ENCODE measurements at regions not wholly inside any gene's neighbourhood (a gene's known extent, or its start where the extent isn't known, plus 50 kb on each side); places are given as distances from the start of the nearest gene placed in this dataset.

DNA sequence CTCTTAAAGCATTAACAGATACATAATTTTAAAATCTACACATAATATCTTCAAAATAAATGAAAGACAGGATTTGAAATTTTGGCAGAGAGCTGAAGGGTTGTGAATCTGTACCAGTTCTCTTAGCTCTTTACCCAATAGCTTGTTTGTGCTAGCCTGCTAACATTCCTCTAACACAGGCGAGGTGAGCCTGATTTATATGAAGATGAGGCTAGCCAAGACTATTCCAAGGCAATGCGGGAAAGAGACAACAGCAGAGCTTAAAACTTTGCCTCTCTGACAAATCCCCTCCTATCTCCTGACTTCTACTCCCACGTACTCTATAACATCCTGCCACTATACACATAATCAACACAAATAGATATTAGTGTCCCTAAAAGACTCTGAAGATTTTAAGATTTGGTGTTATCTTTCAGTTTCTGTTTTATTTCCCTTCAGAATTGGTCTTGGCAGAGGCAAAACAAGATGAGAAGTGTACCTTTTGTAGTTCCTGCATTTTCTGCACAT, 745.6 kb upstream of the ZNF608 start:
- Mint-ChIP-seq H3K27ac (no peak overlapping the region), H3K36me3 (ENCODE audit: low read depth) (no peaks in the 10 kb centered on the region), H3K4me1 (ENCODE audit: low read depth) (no peaks in the 10 kb centered on the region), H3K27me3 (ENCODE audit: low read depth) (no peaks in the 10 kb centered on the region), H3K9me3 (no peaks in the 10 kb centered on the region), H3K4me3 (no peak overlapping the region)

DNA sequence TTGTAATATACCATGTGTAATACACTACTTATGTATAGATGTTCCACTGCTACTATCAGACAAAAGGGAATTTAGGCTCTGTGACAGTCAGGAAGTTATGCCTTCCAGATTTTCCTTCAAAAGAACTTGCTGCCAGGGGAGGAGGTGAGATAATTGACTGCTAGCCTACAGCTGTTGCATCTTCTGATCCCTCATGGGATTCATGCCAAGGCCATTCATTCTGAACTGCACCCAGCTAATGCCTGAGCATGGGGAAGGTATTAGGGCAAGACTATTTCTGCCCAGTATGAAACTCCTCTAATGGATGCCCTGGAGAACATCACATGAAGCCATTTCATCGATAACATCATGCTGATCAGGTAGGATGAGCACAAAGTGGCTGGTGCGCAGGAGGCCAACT, 746.5 kb upstream of the ZNF608 start:
- no peaks in the 10 kb centered on the region for H3K4me1 Mint-ChIP-seq (ENCODE audit: low read depth)
- no peaks in the 10 kb centered on the region for H3K27me3 Mint-ChIP-seq (ENCODE audit: low read depth)
- H3K36me3 Mint-ChIP-seq (ENCODE audit: low read depth), result no peaks in the 10 kb centered on the region
- no peak overlapping the region for H3K4me3 Mint-ChIP-seq
- H3K27ac Mint-ChIP-seq, result no peak overlapping the region
- H3K9me3 Mint-ChIP-seq, result no peaks in the 10 kb centered on the region

DNA sequence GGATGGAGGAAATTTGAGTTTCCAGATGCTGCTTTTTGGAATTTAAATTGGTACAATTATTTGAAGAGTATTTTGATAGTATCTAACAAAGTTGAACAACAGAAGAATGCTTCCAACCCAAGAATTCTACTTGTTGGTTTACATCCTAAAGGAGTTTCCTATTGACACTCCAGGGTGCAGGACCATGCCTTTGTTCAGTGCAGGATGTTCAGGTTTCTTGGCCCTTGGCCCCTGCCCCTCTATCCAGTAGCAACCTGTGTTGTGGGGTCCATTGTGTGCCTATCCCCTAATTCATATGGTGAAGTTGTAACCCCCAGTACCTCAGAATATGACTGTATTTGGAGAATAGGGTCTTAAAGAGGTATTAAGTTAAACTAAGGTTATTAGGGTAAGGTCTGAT, 750.0 kb upstream of the ZNF608 start:
- Mint-ChIP-seq H3K27ac (no peak overlapping the region), H3K4me1 (ENCODE audit: low read depth) (no peaks in the 10 kb centered on the region), H3K36me3 (ENCODE audit: low read depth) (no peaks in the 10 kb centered on the region), H3K4me3 (no peak overlapping the region), H3K27me3 (ENCODE audit: low read depth) (no peaks in the 10 kb centered on the region), H3K9me3 (no peaks in the 10 kb centered on the region)

DNA sequence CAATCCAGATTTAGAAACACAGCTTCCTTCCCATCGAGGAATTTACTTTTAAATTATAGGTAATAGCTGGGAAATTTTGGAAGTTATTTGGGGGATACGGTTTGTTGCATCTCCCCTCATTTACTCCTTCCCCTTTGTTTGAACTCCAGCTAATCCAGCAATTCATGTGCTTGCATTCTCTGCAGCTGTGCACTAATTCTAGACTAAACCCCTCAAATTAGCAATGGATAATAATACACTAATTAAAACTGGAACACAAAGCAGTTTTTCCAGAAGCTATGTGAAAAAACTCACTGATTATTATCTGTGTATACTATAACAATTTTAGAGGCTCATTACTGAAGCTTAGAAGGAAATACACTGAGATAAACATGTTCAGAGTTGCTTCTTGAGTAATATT, 751.2 kb upstream of the ZNF608 start:
- H3K4me3 Mint-ChIP-seq, result no peak overlapping the region
- H3K27me3 Mint-ChIP-seq (ENCODE audit: low read depth), result no peaks in the 10 kb centered on the region
- H3K4me1 Mint-ChIP-seq (ENCODE audit: low read depth), result no peaks in the 10 kb centered on the region
- H3K27ac Mint-ChIP-seq, result no peak overlapping the region
- H3K36me3 Mint-ChIP-seq (ENCODE audit: low read depth), result no peaks in the 10 kb centered on the region
- no peaks in the 10 kb centered on the region for H3K9me3 Mint-ChIP-seq

DNA sequence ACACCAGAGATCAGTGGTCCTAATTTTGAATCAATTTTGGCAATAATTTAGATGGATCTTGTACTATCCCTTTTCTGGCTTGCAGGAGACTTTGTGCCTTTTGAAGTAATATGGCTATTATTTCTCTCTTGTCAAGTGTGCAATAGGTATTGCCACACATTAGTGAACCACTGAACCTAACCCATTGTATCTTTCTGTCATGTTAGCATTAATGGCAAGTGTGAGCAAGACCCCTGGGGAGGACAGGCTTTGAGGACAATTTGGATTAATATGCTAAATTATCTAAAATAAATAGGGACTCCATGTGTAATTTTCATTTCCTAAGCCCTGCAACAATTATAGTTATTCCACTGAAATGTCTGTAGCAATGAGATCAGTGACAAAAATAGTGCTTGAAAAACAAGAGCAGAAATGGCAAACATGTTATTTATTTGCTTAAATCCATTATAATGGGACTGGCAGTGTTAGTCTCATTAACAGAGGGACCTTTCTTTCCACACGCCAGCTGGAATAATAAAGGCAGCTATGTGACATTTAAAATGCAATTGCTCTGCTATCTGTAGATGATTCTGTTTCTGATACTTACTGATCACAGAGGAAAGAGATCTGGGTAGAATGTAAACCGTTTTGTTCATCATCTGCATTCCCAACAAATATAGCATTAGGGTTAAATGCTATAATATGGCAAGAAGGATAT, 753.3 kb upstream of the ZNF608 start:
- H3K36me3 Mint-ChIP-seq (ENCODE audit: low read depth), result no peaks in the 10 kb centered on the region
- no peak overlapping the region for H3K4me3 Mint-ChIP-seq
- H3K4me1 Mint-ChIP-seq (ENCODE audit: low read depth), result no peaks in the 10 kb centered on the region
- no peaks in the 10 kb centered on the region for H3K27me3 Mint-ChIP-seq (ENCODE audit: low read depth)
- no peak overlapping the region for H3K27ac Mint-ChIP-seq
- H3K9me3 Mint-ChIP-seq, result no peaks in the 10 kb centered on the region

DNA sequence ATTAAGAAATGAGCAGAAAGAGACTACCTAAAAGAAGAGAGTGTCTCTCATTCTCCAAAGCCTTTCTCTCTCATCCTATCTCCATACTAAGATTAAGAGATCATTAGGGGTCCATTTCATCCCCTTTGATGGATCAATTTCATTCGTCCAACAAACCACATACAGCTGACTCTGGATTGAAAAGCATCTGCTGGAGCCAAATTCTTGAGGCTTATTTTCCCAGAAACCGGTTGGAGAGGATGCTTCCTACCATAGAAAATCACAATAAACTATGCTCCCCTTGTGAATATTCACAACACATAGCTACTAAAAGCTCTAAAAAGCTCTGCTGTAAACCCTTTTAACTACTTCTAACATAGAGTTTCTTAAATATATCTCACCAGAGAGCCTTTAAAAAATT, 755.0 kb upstream of the ZNF608 start:
- Mint-ChIP-seq H3K27ac (no peak overlapping the region), H3K4me3 (no peak overlapping the region), H3K27me3 (ENCODE audit: low read depth) (no peaks in the 10 kb centered on the region), H3K4me1 (ENCODE audit: low read depth) (no peaks in the 10 kb centered on the region), H3K36me3 (ENCODE audit: low read depth) (no peaks in the 10 kb centered on the region), H3K9me3 (no peaks in the 10 kb centered on the region)

DNA sequence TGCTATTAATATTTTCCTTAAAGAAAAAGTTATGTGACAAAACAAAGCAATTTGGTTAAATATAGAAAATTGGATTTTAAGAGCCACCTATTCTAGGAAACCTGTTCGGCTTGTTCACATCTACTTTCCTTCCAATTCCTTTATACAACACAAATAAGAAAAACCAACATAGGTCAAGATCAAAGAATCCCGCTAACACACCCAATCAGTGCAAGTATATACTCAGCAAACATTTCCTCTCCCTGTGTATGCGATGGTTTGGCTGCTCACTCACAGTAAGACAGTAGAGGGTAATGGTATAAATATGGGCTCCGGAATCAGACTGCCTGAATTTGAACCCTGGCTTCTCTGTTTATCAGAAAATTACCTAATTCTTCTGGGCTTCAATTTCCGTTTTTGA, 757.5 kb upstream of the ZNF608 start:
- H3K9me3 Mint-ChIP-seq, result peaks cover 3% of the 10 kb centered on the region
- H3K36me3 Mint-ChIP-seq (ENCODE audit: low read depth), result no peaks in the 10 kb centered on the region
- H3K27ac Mint-ChIP-seq, result no peak overlapping the region
- H3K27me3 Mint-ChIP-seq (ENCODE audit: low read depth), result no peaks in the 10 kb centered on the region
- no peak overlapping the region for H3K4me3 Mint-ChIP-seq
- no peaks in the 10 kb centered on the region for H3K4me1 Mint-ChIP-seq (ENCODE audit: low read depth)

DNA sequence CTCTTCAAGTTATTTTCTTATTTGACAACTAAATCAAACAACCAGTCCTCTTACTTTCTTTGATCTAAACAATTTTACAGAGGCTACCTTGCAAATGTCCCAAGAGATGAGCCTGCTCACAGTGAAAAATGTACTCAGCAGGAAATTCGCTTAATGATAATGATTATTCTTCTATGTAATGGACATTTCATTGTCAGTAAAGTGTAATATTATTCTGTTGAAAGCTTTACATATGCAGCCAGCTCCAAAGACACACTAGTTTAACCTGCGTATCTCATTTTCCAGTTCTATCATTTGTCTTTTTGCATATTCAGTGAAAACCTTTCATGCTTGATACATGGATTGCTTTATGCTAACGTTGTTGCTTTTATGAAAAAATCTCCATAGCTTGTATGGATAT, 758.7 kb upstream of the ZNF608 start:
- no peaks in the 10 kb centered on the region for H3K27me3 Mint-ChIP-seq (ENCODE audit: low read depth)
- H3K4me1 Mint-ChIP-seq (ENCODE audit: low read depth), result no peaks in the 10 kb centered on the region
- no peaks in the 10 kb centered on the region for H3K36me3 Mint-ChIP-seq (ENCODE audit: low read depth)
- H3K27ac Mint-ChIP-seq, result no peak overlapping the region
- H3K4me3 Mint-ChIP-seq, result no peak overlapping the region
- peaks cover 3% of the 10 kb centered on the region for H3K9me3 Mint-ChIP-seq

DNA sequence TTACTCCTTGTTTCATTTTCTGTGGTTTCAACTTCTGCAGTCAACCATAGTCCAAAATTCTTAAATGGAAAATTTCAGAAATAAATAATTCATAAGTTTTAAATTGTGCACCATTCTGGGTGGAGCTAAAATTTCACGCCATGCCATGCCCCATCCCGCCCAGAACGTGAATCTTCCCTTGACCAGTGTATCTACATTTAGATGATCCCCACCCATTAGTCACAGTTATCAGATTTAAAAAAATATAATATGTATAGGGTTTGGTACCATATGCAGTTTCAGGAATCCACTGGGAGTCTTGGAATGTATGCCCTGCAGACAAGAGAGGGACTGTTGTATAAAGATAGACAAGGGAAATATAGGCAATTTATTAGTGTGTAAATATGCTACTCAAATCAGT, 759.7 kb upstream of the ZNF608 start:
- no peaks in the 10 kb centered on the region for H3K4me1 Mint-ChIP-seq (ENCODE audit: low read depth)
- no peaks in the 10 kb centered on the region for H3K27me3 Mint-ChIP-seq (ENCODE audit: low read depth)
- no peaks in the 10 kb centered on the region for H3K36me3 Mint-ChIP-seq (ENCODE audit: low read depth)
- no peak overlapping the region for H3K27ac Mint-ChIP-seq
- no peak overlapping the region for H3K4me3 Mint-ChIP-seq
- H3K9me3 Mint-ChIP-seq, result peaks cover 3% of the 10 kb centered on the region

DNA sequence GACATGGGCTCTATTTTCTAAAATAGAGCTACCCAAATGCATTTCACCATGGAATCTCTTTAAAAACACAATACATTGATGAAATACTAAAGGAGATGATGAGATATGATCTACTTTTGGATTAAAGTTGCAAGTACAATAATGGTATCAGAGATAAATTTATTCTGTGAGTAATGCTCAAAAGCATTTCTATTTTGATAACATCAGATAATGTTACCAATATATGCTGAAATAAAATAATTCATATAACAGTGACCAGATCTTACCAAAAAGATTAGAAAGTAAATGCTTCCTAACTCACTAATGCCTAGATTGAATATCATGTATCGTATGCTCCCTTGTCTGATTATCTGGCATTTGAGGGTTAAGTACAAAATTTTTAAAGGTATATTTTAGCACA, 761.8 kb upstream of the ZNF608 start:
- Mint-ChIP-seq H3K27me3 (ENCODE audit: low read depth) (no peaks in the 10 kb centered on the region), H3K9me3 (peaks cover 3% of the 10 kb centered on the region), H3K36me3 (ENCODE audit: low read depth) (no peaks in the 10 kb centered on the region), H3K27ac (no peak overlapping the region), H3K4me3 (no peak overlapping the region), H3K4me1 (ENCODE audit: low read depth) (no peaks in the 10 kb centered on the region)

DNA sequence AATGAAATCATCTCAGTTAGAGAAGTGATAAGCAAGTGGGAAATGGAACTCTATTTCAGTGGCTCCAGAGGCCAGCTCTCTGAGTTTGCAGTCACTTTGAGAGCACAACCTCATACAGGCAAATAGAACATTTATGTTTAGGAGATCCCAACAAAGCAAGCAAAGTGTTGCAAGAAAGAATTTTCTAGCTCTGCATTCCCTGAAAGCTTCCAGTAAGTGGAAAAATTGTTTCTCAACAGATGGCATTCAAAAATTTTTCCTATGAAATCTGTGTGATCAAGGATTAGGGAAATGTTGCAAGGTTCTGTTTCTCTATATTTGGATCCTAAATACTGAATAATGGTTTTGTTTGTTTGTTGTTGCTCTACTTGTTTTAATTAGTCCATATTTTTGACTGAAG, 764.2 kb upstream of the ZNF608 start:
- Mint-ChIP-seq H3K4me1 (ENCODE audit: low read depth) (no peaks in the 10 kb centered on the region), H3K36me3 (ENCODE audit: low read depth) (no peaks in the 10 kb centered on the region), H3K9me3 (peaks cover 3% of the 10 kb centered on the region), H3K27me3 (ENCODE audit: low read depth) (no peaks in the 10 kb centered on the region), H3K27ac (no peak overlapping the region), H3K4me3 (no peak overlapping the region)

DNA sequence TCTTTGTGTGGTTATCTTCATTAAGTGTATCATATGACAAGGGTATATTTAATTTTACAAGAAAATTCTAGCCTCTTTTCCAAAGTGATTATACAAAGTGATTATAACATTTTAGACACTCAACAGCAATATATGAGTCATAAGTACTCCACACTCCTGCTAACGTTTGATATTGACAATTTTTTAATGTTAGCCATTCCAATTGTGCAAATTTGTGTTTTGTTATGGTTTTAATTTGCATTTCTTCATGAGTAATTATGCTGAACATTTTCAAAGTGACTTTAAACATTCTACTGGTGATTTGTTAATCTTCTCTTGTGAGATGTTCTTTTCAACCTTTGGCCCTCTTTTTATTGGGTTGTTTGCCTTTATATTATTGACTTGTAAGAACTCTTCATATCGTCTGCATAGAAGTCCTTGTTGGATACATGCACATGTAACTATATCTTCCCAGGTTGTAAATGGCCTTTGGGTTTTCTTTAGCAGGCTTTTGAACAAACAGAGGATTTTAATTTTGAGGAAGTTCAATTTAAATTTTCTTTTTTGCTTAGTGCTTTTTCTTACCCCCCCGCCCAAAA, 771.6 kb upstream of the ZNF608 start:
- H3K4me1 Mint-ChIP-seq (ENCODE audit: low read depth), result no peaks in the 10 kb centered on the region
- no peaks in the 10 kb centered on the region for H3K36me3 Mint-ChIP-seq (ENCODE audit: low read depth)
- H3K9me3 Mint-ChIP-seq, result peaks cover 12% of the 10 kb centered on the region
- H3K4me3 Mint-ChIP-seq, result no peak overlapping the region
- no peaks in the 10 kb centered on the region for H3K27me3 Mint-ChIP-seq (ENCODE audit: low read depth)
- H3K27ac Mint-ChIP-seq, result no peak overlapping the region

DNA sequence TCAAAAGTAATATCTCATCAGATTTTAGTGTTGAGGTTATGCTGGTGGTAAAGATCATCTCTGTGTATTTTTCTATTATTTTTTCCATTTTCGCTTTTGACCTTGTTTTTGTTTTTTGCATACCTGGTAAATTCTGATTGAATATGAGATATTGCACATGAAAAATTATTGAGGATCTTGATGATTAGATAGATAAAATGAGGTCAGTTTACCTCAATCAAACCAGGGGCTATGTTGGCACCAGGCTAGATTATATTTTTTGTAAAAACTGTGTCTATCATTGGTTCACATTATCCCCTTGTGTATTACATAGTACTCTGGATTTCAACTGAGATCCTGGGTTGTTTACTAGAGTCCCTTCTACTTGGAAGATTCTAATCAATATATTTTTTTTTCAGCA, 774.9 kb upstream of the ZNF608 start:
- Mint-ChIP-seq H3K36me3 (ENCODE audit: low read depth) (no peaks in the 10 kb centered on the region), H3K4me1 (ENCODE audit: low read depth) (no peaks in the 10 kb centered on the region), H3K27me3 (ENCODE audit: low read depth) (no peaks in the 10 kb centered on the region), H3K4me3 (no peak overlapping the region), H3K27ac (no peak overlapping the region), H3K9me3 (peaks cover 12% of the 10 kb centered on the region)

DNA sequence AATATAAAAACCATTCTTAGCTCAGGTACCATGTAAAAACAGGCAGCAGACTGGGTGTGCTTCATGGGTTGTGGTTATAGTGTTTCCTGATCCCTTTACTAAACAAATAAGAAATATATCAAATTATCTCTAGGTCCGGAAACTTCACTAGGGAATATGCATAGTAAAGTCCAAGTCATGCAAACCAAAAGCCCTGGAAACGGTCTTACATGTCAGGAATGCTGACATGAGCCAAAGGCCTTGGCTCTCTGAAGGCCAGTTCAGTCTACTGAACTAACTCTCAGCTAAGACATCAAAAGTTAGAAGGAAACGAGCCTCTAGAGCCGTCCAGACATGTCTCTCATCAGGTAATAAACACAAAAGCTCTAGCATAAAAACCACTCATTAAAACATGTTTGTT, 778.9 kb upstream of the ZNF608 start:
- peaks cover 10% of the 10 kb centered on the region for H3K9me3 Mint-ChIP-seq
- H3K4me3 Mint-ChIP-seq, result no peak overlapping the region
- no peaks in the 10 kb centered on the region for H3K36me3 Mint-ChIP-seq (ENCODE audit: low read depth)
- no peaks in the 10 kb centered on the region for H3K27me3 Mint-ChIP-seq (ENCODE audit: low read depth)
- H3K4me1 Mint-ChIP-seq (ENCODE audit: low read depth), result no peaks in the 10 kb centered on the region
- H3K27ac Mint-ChIP-seq, result no peak overlapping the region

DNA sequence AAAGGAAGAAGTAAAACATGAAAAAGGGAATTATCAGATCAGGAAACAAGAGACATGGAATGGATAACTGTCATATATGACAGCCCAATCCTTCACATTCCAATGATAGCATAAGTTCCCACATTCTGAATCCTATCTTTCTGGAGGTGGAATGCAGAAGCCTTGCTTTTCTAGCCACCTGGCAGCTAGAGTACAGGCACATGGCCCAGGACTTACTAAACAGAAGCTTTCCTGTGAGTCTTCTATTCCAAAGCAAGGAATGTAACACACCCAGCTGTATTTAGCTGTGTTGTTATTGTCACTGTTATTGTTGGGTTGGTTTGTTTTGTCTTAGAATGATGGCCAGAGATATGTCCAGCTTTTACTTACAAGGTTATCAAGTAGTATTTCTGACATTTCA, 780.5 kb upstream of the ZNF608 start:
- H3K27ac Mint-ChIP-seq, result no peak overlapping the region
- H3K36me3 Mint-ChIP-seq (ENCODE audit: low read depth), result no peaks in the 10 kb centered on the region
- H3K27me3 Mint-ChIP-seq (ENCODE audit: low read depth), result no peaks in the 10 kb centered on the region
- H3K4me3 Mint-ChIP-seq, result no peak overlapping the region
- H3K4me1 Mint-ChIP-seq (ENCODE audit: low read depth), result no peaks in the 10 kb centered on the region
- H3K9me3 Mint-ChIP-seq, result no peaks in the 10 kb centered on the region
